ENCODE measurements at regions not wholly inside any gene's neighbourhood (a gene's known extent, or its start where the extent isn't known, plus 50 kb on each side); places are given as distances from the start of the nearest gene placed in this dataset.

DNA sequence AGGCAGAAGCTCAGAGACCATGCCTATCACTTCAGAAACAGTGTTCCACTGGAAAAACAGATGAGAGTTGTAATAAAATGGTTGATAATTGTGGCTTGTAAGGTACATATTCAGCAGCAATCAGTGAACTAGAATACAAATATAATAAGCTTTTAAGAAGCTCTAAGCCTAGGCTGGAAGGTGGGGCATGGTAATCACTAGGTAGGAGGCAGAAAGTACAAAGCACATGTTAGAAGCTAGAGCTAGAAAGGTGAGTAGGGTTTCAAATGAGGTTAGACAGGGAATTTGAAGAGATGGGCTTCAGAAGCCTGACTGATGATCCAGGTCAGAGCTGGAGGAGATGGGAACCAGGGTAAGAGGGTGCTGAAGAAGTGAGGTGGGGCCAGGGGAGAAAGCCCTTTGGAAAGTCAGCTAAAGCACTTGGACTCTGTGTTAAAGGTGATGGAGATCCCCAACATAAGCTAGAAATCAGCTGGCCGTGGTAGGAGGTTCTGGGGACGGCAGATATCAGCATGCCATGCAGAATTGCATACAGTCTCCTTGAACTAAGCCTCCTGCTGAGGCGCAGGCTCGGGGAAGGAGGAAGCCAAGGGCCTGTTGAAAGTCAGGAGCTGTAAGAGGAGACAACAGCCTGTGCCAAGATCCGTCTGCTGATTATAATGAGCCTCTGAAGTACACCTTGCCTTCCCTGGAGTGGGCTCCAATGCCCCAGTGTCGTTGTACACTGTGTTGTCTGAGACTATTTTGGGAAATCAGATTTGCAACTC is 659.4 kb downstream of the BCL11B start:
- TF ChIP-seq ZSCAN30 (tag by site-specific recombination; IDR thresholded peaks at IDR 0.05) (no peak), ZNF223 (tag by site-specific recombination; IDR thresholded peaks at IDR 0.05) (no peak), ZNF664 (tag by site-specific recombination; IDR thresholded peaks at IDR 0.05) (no peak), CTCF (tag by site-specific recombination; IDR thresholded peaks at IDR 0.05) (no peak)
